Endodermal cell (in vitro differentiated cells): ENCODE measurements at regions not wholly inside any gene's neighbourhood (a gene's known extent, or its start where the extent isn't known, plus 50 kb on each side); places are given as distances from the start of the nearest gene placed in this dataset.
A peak's percentile ranks its signal among the peaks of the same experiment; 100 is the strongest.
"Not testable (repeated sequence)": the region's sequence is repeated elsewhere in the genome, so short reads cannot be mapped to it uniquely, and the experiment has no call there.

Experiments used
- DNase-seq: peaks from one replicate; pipeline ENCODE4 v3.0.0-alpha.2; 2017
- H3K27ac ChIP-seq: 2 replicates; pipeline ENCODE4 v1.5.1; 2013; ENCODE audit warnings: mild to moderate bottlenecking, low read depth, low read length, moderate library complexity
- H3K27me3 ChIP-seq: 2 replicates; pipeline ENCODE4 v1.6.1; 2013; ENCODE audit warnings: mild to moderate bottlenecking, low read length, moderate library complexity; ENCODE audit not compliant: insufficient read depth, control insufficient read depth, poor library complexity, severe bottlenecking
- H3K36me3 ChIP-seq: 2 replicates; pipeline ENCODE4 v1.7.0; 2013; ENCODE audit warnings: mild to moderate bottlenecking, low read length, moderate library complexity; ENCODE audit not compliant: control insufficient read depth, insufficient read depth
- H3K4me1 ChIP-seq: one replicate; pipeline ENCODE4 v1.7.0; 2013; ENCODE audit warnings: low read length; ENCODE audit not compliant: control insufficient read depth, insufficient read depth
- H3K4me3 ChIP-seq: 2 replicates; pipeline ENCODE4 v1.5.1; 2013; ENCODE audit warnings: mild to moderate bottlenecking, low read length, moderate library complexity
- H3K9ac ChIP-seq: 2 replicates; pipeline ENCODE4 v1.6.1; 2013; ENCODE audit warnings: mild to moderate bottlenecking, low read length, moderate library complexity; ENCODE audit not compliant: poor library complexity, severe bottlenecking; ENCODE audit errors: extremely low read depth
- H3K9me3 ChIP-seq: 2 replicates; pipeline ENCODE4 v1.6.1; 2013; ENCODE audit warnings: mild to moderate bottlenecking, low read length, moderate library complexity; ENCODE audit not compliant: control insufficient read depth
- H3K27ac Mint-ChIP-seq: 2 replicates; pipeline ENCODE4 v1.8.0; 2020; ENCODE audit warnings: mixed read lengths
- H3K27me3 Mint-ChIP-seq: 2 replicates; pipeline ENCODE4 v1.8.0; 2021; ENCODE audit warnings: mild to moderate bottlenecking, mixed read lengths; ENCODE audit not compliant: insufficient read depth
- H3K36me3 Mint-ChIP-seq: 2 replicates; pipeline ENCODE4 v1.8.0; 2020; ENCODE audit warnings: low read depth, mixed read lengths
- H3K4me1 Mint-ChIP-seq: 2 replicates; pipeline ENCODE4 v1.8.0; 2020; ENCODE audit warnings: mixed read lengths
- H3K4me3 Mint-ChIP-seq: 2 replicates; pipeline ENCODE4 v1.8.0; 2020; ENCODE audit warnings: mild to moderate bottlenecking, moderate library complexity, mixed read lengths
- H3K9me3 Mint-ChIP-seq: 2 replicates; pipeline ENCODE4 v1.8.0; 2020; ENCODE audit warnings: mild to moderate bottlenecking, mixed read lengths
- CTCF ChIP-seq: fragments of 200-600 bp; sonication (generic); conservative IDR thresholded peaks from 2 replicates; pipeline ENCODE4 v1.5.0; 2021; ENCODE audit warnings: antibody characterized with exemption, mild to moderate bottlenecking
- WGBS, 2 experiments: methylation state at CpG; one replicate each; pipeline versions ENCODE4 v1.1.5 to v1.1.7; 2013; ENCODE audit warnings: missing lambda C conversion rate in 2 of 2, mixed read lengths in 1 of 2; ENCODE audit not compliant: insufficient coverage in 1 of 2, insufficient read length in 1 of 2; 5-methylcytosine and 5-hydroxymethylcytosine counted together

DNA sequence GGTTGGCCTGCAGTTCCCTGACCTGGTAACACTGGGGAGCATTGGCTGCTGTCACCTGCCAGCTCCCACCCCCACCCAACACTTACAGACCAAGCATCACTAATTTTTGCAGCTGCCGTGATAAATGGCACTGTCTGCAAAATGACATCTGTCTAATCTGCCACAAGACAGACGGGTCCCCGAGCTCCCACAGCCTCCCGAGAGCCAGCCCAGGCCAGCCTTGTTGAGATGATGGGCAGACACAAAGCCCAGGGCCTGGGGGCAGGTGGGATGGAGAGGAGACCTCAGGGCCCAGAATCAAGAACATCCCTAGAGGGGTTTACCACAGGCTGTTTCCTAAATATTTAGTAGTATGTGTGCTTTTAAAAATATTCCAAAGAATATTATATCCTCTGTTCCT is 203.4 kb downstream of the TBC1D2B start:
- no peaks in the 10 kb centered on the region for H3K36me3 ChIP-seq
- Mint-ChIP-seq H3K4me3 (no peak overlapping the region), H3K4me1 (no peaks in the 10 kb centered on the region), H3K27ac (no peak overlapping the region), H3K36me3 (no peaks in the 10 kb centered on the region), H3K9me3 (no peaks in the 10 kb centered on the region), H3K27me3 (peaks cover 6% of the 10 kb centered on the region)
- no peaks in the 10 kb centered on the region for H3K9me3 ChIP-seq
- no peak for DNase-seq
- no peak for TF ChIP-seq CTCF
- H3K4me1 ChIP-seq, result no peaks in the 10 kb centered on the region
- WGBS, 2 experiments, result 83 to 90% methylated on average over 3 to 4 of the region's 4 CpGs
- H3K27ac ChIP-seq, result no peak overlapping the region
- H3K4me3 ChIP-seq, result no peak overlapping the region
- H3K9ac ChIP-seq, result no peak overlapping the region
- no peaks in the 10 kb centered on the region for H3K27me3 ChIP-seq

DNA sequence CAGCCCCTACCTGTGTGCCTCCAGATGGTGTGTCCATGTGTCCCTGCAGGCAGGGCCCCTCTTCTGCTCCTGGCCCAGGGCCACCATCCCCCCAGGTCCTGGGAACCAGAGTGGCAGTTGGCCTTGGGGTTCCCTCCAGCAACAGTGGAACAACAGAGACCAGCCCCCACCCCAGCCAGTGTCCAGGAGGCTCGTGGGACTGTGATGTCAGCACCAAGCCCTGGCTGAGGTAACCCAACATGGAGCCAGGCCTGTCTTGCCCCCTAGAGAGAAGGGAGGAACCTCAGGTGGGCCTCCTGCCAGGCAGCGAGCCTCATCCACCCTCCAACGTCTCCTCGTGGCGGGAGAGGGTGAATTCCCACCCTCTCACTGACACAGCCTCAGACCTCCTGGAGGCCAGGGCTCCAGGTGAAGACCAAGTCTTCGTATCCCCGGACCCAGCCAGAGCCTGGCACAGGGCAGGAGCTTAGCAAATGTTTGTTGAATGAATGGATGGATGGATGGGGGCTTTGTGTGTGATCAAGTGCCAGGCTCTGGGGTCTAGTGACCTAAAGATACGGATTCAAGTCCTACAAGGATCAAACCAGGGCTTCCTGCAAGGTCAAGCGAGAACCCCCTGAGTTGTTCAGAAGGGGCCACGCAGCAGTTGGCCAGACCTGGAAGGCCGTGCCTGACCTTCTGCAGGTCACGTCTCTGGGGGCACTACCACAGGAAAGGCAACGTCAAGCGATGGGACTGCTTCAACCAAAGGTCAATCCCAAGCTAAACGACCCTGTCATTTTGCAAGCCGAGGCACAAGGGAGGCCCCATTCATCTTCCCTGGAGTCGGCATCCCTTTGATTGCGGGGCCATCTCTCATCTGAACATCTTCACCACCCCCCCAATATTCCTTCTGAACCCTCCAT is 204.7 kb downstream of the TBC1D2B start:
- not testable (repeated sequence) for H3K27ac ChIP-seq, H3K9ac ChIP-seq, H3K9me3 Mint-ChIP-seq, H3K9me3 ChIP-seq, H3K27ac Mint-ChIP-seq, H3K4me1 Mint-ChIP-seq, H3K36me3 ChIP-seq, H3K27me3 ChIP-seq, H3K4me3 Mint-ChIP-seq, DNase-seq, H3K4me1 ChIP-seq, H3K4me3 ChIP-seq, H3K27me3 Mint-ChIP-seq, H3K36me3 Mint-ChIP-seq
- WGBS, 2 experiments, result 87 to 90% methylated on average over 10 to 18 of the region's 18 CpGs

DNA sequence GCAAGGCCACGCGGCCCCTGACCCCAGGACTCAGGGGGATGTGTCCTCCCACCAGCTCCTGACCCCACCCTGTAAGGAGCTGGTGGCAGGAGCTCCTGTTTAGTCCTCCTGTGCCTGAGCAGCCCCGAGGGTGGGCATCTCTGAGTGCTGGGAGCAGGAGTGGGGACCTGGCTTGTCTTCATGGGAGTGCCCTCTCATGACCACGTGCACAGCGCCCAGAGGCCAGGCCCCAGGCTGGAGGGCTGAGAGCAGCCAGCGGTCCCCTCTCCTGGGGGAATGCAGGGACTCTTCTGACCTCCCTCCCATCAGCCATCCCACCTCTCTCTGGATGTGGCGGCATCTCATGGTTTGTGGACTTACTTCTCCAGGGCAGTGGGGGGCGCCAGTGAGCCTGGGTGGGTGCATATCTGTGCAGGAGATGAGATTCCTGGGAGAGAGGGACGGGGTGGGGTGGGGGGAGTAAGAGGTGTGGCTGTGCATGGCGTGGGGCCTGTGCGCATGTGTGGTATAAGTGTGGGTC is 205.6 kb downstream of the TBC1D2B start:
- peak; percentile 77 for DNase-seq
- Histone ChIP-seq H3K4me3 (no peak overlapping the region), H3K27ac (no peak overlapping the region), H3K9ac (no peak overlapping the region), H3K9me3 (no peaks in the 10 kb centered on the region), H3K4me1 (no peaks in the 10 kb centered on the region), H3K27me3 (no peaks in the 10 kb centered on the region), H3K36me3 (no peaks in the 10 kb centered on the region)
- Mint-ChIP-seq H3K9me3 (no peaks in the 10 kb centered on the region), H3K4me1 (no peaks in the 10 kb centered on the region), H3K4me3 (no peak overlapping the region), H3K27ac (no peak overlapping the region), H3K36me3 (no peaks in the 10 kb centered on the region), H3K27me3 (peaks cover 6% of the 10 kb centered on the region)
- peak; percentile 61 for TF ChIP-seq CTCF
- WGBS, 2 experiments, result 78 to 90% methylated on average over 2 to 11 of the region's 11 CpGs
